ENCODE measurements at regions not wholly inside any gene's neighbourhood (a gene's known extent, or its start where the extent isn't known, plus 50 kb on each side); places are given as distances from the start of the nearest gene placed in this dataset.

- DNase-seq (ENCODE audit: low spot score) = no peak
Observed at GRCh38 chr12:91240386-91241095, 57.9 kb upstream of the DCN start.

GRCh38 chr12:91239481-91239880 is 56.9 kb upstream of the DCN start:
- no peak for DNase-seq (ENCODE audit: low spot score)
